GM12875 (cell line): ENCODE measurements at regions not wholly inside any gene's neighbourhood (a gene's known extent, or its start where the extent isn't known, plus 50 kb on each side); places are given as distances from the start of the nearest gene placed in this dataset.

Experiments used
- H3K4me3 ChIP-seq: one replicate; pipeline ENCODE4 v1.5.1; 2011; ENCODE audit warnings: low read depth, low read length, control low read depth
- CTCF ChIP-seq: IDR thresholded peaks from 2 replicates; pipeline ENCODE4 v1.5.1; 2011; ENCODE audit warnings: low read depth, mild to moderate bottlenecking, control low read depth, inconsistent platforms, low read length, moderate library complexity, borderline replicate concordance; ENCODE audit not compliant: insufficient read depth

- no peak overlapping the region for H3K4me3 ChIP-seq
- TF ChIP-seq CTCF: no peak
Measured at GRCh38 chr18:54736981-54737380, 91.3 kb upstream of the RAB27B start.

GRCh38 chr18:54737986-54738385, 90.3 kb upstream of the RAB27B start:
- no peak overlapping the region for H3K4me3 ChIP-seq
- TF ChIP-seq CTCF: no peak

GRCh38 chr18:54739476-54739875, 88.8 kb upstream of the RAB27B start:
- no peak overlapping the region for H3K4me3 ChIP-seq
- no peak for TF ChIP-seq CTCF

- no peak for TF ChIP-seq CTCF
- H3K4me3 ChIP-seq: no peak overlapping the region
Measured at GRCh38 chr18:54740136-54740846, 88.0 kb upstream of the RAB27B start.

- no peak for TF ChIP-seq CTCF
- no peak overlapping the region for H3K4me3 ChIP-seq
Measured at GRCh38 chr18:54742120-54742519, 86.2 kb upstream of the RAB27B start.

GRCh38 chr18:54742659-54743604, 85.3 kb upstream of the RAB27B start:
- no peak overlapping the region for H3K4me3 ChIP-seq
- TF ChIP-seq CTCF: no peak
